Uterus (tissue), 2 donors: ENCODE measurements at regions not wholly inside any gene's neighbourhood (a gene's known extent, or its start where the extent isn't known, plus 50 kb on each side); places are given as distances from the start of the nearest gene placed in this dataset.

Experiments used
- CTCF ChIP-seq, 4 experiments: fragments of 200-600 bp in 2 of 4; fragments of 450-650 bp in 2 of 4; sonication (generic) in 2 of 4; IDR thresholded peaks; one replicate each; pipeline ENCODE4 v1.5.1; 2016 to 2019; ENCODE audit warnings: antibody characterized with exemption in 4 of 4, mild to moderate bottlenecking in 2 of 4, moderate library complexity in 1 of 4
- POLR2A ChIP-seq, 2 donors: fragments of 450-650 bp; IDR thresholded peaks; one replicate each; pipeline ENCODE4 v1.6.1; 2016; ENCODE audit warnings: antibody characterized with exemption in 2 of 2, mild to moderate bottlenecking in 1 of 2, moderate library complexity in 1 of 2

- no peak for TF ChIP-seq POLR2A (IDR thresholded peaks at IDR 0.05)
- TF ChIP-seq CTCF (IDR thresholded peaks at IDR 0.05), result no peak
Measured at GRCh38 chr4:8699479-8700145, 107.0 kb downstream of the CPZ start.
